K562 (cell line): ENCODE measurements at regions not wholly inside any gene's neighbourhood (a gene's known extent, or its start where the extent isn't known, plus 50 kb on each side); places are given as distances from the start of the nearest gene placed in this dataset.
A peak's percentile ranks its signal among the peaks of the same experiment; 100 is the strongest.

Experiments
- ATAC-seq: fragments of 200-7000 bp; cut with Tn5 transposase; 3 replicates; pipeline ENCODE4 v1.9.1; 2020; ENCODE audit warnings: moderate library complexity
- BruUV-seq: library from RNA; stranded (reverse); fragments of 400-500 nt; replicated peaks from 2 replicates; lab custom pipeline; 2021; lab: Mats Ljungman, UMichigan
- CTCF ChIA-PET: fragments of 300-600 bp; formaldehyde crosslinking; extraction: SDS; loops from one replicate; lab custom pipeline; 2021; ENCODE audit warnings: low intra/inter-chr PET ratio; lab: Yijun Ruan, JAX
- POLR2A ChIA-PET: fragments of 300-600, 350-650 bp; sonication (Branson Sonifier 250); formaldehyde crosslinking; extraction: SDS; loops from one replicate; lab custom pipeline; 2021; ENCODE audit warnings: antibody characterized with exemption, inconsistent platforms; lab: Yijun Ruan, JAX
- DNase-seq, 4 experiments: peaks; one replicate each; pipeline versions ENCODE4 v3.0.0 to v3.0.0-alpha.2; 2011 to 2018; ENCODE audit warnings: low spot score in 3 of 4, mixed read lengths in 3 of 4; ENCODE audit errors: extremely low read depth in 1 of 4
- FAIRE-seq: peaks from 2 replicates; lab custom pipeline; 2011; peaks lifted over from hg19 to GRCh38; lab: Jason Lieb, UNC
- H2AFZ ChIP-seq: 2 replicates; pipeline ENCODE4 v1.6.0; 2011; ENCODE audit warnings: low read depth, low read length, control low read depth, inconsistent platforms
- H3K27ac ChIP-seq: fragments of 200-600 bp; 3 replicates; pipeline ENCODE4 v1.8.0; 2011; ENCODE audit warnings: low read depth, mild to moderate bottlenecking, control low read depth, inconsistent platforms, low read length, moderate library complexity, mixed read lengths; ENCODE audit errors: extremely low read depth
- H3K27me3 ChIP-seq, 2 experiments: fragments of 300-600 bp in 1 of 2; 2 replicates in 1 of 2; 3 replicates in 1 of 2; pipeline versions ENCODE4 v1.6.0 to v1.8.0; 2011; ENCODE audit warnings: inconsistent platforms in 2 of 2, low read length in 2 of 2, mild to moderate bottlenecking in 1 of 2, mixed read lengths in 1 of 2, moderate library complexity in 1 of 2; ENCODE audit not compliant: control insufficient read depth in 2 of 2, insufficient read depth in 2 of 2
- H3K36me3 ChIP-seq: fragments of 300-600 bp; 3 replicates; pipeline ENCODE4 v1.8.0; 2011; ENCODE audit warnings: mild to moderate bottlenecking, low read length, inconsistent platforms; ENCODE audit not compliant: control insufficient read depth, insufficient read depth
- H3K4me1 ChIP-seq, 2 experiments: fragments of 200-600 bp in 1 of 2; replicated peaks in 1 of 2; 2 replicates in 1 of 2; 3 replicates in 1 of 2; pipeline versions ENCODE4 v1.5.1 to v1.8.0; 2011; ENCODE audit warnings: inconsistent platforms in 2 of 2, low read length in 2 of 2, mild to moderate bottlenecking in 1 of 2, mixed read lengths in 1 of 2, moderate library complexity in 1 of 2; ENCODE audit not compliant: control insufficient read depth in 2 of 2, insufficient read depth in 2 of 2
- H3K4me2 ChIP-seq: 2 replicates; pipeline ENCODE4 v1.6.1; 2011; ENCODE audit warnings: low read length, control low read depth, inconsistent platforms, mixed read lengths; ENCODE audit not compliant: insufficient read depth
- H3K4me3 ChIP-seq: fragments of 200-600 bp; sonication (generic), shearing (Covaris generic); 2 replicates; pipeline ENCODE4 v1.5.1; 2016; ENCODE audit warnings: control low read depth, inconsistent platforms
- H3K79me2 ChIP-seq: fragments of 200-600 bp; 3 replicates; pipeline ENCODE4 v1.8.0; 2011; ENCODE audit warnings: low read length, inconsistent platforms; ENCODE audit not compliant: control insufficient read depth, insufficient read depth
- H3K9ac ChIP-seq, 2 experiments: 2 replicates each; pipeline versions ENCODE4 v1.6.0 to v1.6.1; 2011; ENCODE audit warnings: low read depth in 2 of 2, low read length in 2 of 2, control low read depth in 1 of 2, inconsistent platforms in 1 of 2, mild to moderate bottlenecking in 1 of 2, mixed read lengths in 1 of 2; ENCODE audit not compliant: insufficient read depth in 1 of 2
- H3K9me1 ChIP-seq: one replicate; pipeline ENCODE4 v1.6.0; 2011; ENCODE audit warnings: inconsistent platforms, mild to moderate bottlenecking, low read length, moderate library complexity; ENCODE audit not compliant: control insufficient read depth, insufficient read depth
- H3K9me3 ChIP-seq: replicated peaks from 2 replicates; pipeline ENCODE4 v1.5.1; 2011; ENCODE audit warnings: low read depth, low read length, inconsistent platforms; ENCODE audit not compliant: control insufficient read depth, insufficient read depth
- H4K20me1 ChIP-seq: replicated peaks from 2 replicates; pipeline ENCODE4 v1.6.1; 2011; ENCODE audit warnings: low read length, inconsistent platforms, mixed read lengths; ENCODE audit not compliant: control insufficient read depth, insufficient read depth
- ESRRA ChIP-seq: fragments of 450-650 bp; IDR thresholded peaks from 2 replicates; pipeline ENCODE4 v1.6.1; 2014; ENCODE audit warnings: low read depth, mild to moderate bottlenecking, moderate library complexity, borderline replicate concordance
- SOX6 ChIP-seq: fragments of 450-650 bp; IDR thresholded peaks from 2 replicates; pipeline ENCODE4 v1.6.1; 2014; ENCODE audit warnings: mild to moderate bottlenecking
- SPI1 ChIP-seq: IDR thresholded peaks from 2 replicates; pipeline ENCODE4 v1.6.1; 2011; ENCODE audit warnings: low read depth, low read length, control low read depth, borderline replicate concordance
- SRSF1 ChIP-seq: fragments of 200-400 bp; formaldehyde crosslinking; IDR thresholded peaks from 2 replicates; pipeline ENCODE4 v1.6.1; 2017; ENCODE audit warnings: mild to moderate bottlenecking, low read depth, low read length, moderate library complexity
- ZNF589 ChIP-seq: fragments of 200-800 bp; sonication (Bioruptor generic); IDR thresholded peaks from 2 replicates; pipeline ENCODE4 v1.6.1; 2016; ENCODE audit warnings: low read depth, missing genetic modification characterization, missing compliant biosample characterization
- WGBS: fragments of 100-300 bp; shearing (Covaris generic); methylation state at CpG from one replicate; pipeline ENCODE4 v1.1.6; 2016; ENCODE audit warnings: low coverage, mixed read lengths; ENCODE audit not compliant: insufficient coverage; ENCODE audit errors: missing lambda C conversion rate; 5-methylcytosine and 5-hydroxymethylcytosine counted together
- in situ Hi-C: fragments of 300-500 bp; cut with MboI; formaldehyde crosslinking; loops from 4 replicates; pipeline ENCODE4 v1.15.0; 2018; ENCODE audit warnings: inconsistent platforms, mixed read lengths
- intact Hi-C: fragments of 100-400 bp; cut with micrococcal nuclease; formaldehyde crosslinking; loops from 2 replicates; pipeline ENCODE4 v1.14.2; 2022
- TF ChIP-seq, protein P1 (sequence below): sonication (generic); IDR thresholded peaks from 2 replicates; pipeline ENCODE4 v1.6.1; 2016

DNA sequence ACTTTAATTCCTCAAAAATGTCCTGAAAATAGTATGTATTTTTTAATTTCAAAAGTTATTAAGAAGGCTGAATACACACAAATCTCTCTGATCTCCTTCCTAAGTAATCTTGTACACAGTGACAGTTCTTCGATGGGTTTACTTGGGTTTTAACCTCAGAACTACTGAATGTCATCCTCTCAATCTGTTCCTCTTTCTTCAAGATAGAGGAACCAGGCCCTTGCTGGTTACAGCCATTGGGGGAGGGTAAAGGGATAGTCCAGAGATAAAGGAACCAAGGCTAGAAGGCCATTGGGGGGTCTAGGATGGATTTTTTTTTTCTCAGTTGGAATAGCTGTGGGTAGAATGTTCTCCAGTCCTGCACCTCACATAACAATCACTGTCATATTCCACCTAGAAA is 224.9 kb downstream of the SKIDA1 start:
- H3K9ac ChIP-seq, result no peak overlapping the region
- H3K4me2 ChIP-seq, result no peak overlapping the region
- no peak overlapping the region for H3K27ac ChIP-seq
- no peaks in the 10 kb centered on the region for H3K4me1 ChIP-seq
- in situ Hi-C loops, result no loop called here
- H2AFZ ChIP-seq, result no peak overlapping the region
- no peaks in the 10 kb centered on the region for H4K20me1 ChIP-seq
- no TSS peak for BruUV-seq
- FAIRE-seq (no peak), ATAC-seq (0 out of 3 replicates have a peak, but pooled peaks have one; percentile 37), DNase-seq (no peak)
- intact Hi-C loops, result no loop called here
- TF ChIP-seq, protein P1, sequence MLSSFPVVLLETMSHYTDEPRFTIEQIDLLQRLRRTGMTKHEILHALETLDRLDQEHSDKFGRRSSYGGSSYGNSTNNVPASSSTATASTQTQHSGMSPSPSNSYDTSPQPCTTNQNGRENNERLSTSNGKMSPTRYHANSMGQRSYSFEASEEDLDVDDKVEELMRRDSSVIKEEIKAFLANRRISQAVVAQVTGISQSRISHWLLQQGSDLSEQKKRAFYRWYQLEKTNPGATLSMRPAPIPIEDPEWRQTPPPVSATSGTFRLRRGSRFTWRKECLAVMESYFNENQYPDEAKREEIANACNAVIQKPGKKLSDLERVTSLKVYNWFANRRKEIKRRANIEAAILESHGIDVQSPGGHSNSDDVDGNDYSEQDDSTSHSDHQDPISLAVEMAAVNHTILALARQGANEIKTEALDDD, result 0 out of 2 replicates have a peak, but pooled peaks have one; percentile 21
- TF ChIP-seq ESRRA (no peak), SPI1 (peak; percentile 78; the same call in 1 of the 2 replicates), SRSF1 (no peak), SOX6 (no peak), ZNF589 (CRISPR knock-in tag) (no peak)
- no peaks in the 10 kb centered on the region for H3K9me1 ChIP-seq
- H3K4me3 ChIP-seq, result no peak overlapping the region
- no peaks in the 10 kb centered on the region for H3K36me3 ChIP-seq
- H3K79me2 ChIP-seq, result no peaks in the 10 kb centered on the region
- H3K9me3 ChIP-seq, result no peaks in the 10 kb centered on the region
- CTCF ChIA-PET, result no interaction called here
- WGBS, result 0% methylated on average over 1 of the region's 1 CpG
- POLR2A ChIA-PET, result no interaction called here
- peaks cover 0 to 20% of the 10 kb centered on the region in 2 experiments; a peak in 4 of 5 replicates for H3K27me3 ChIP-seq
